AG04450 (cell line): ENCODE measurements at regions not wholly inside any gene's neighbourhood (a gene's known extent, or its start where the extent isn't known, plus 50 kb on each side); places are given as distances from the start of the nearest gene placed in this dataset.

Experiments
- CTCF ChIA-PET: fragments of 300-600, 350-600 bp; formaldehyde crosslinking; extraction: SDS; loops from one replicate; lab custom pipeline; 2022; ENCODE audit warnings: antibody characterized with exemption, inconsistent platforms; lab: Charles Lee
- POLR2A ChIA-PET: fragments of 350-600 bp; formaldehyde crosslinking; extraction: SDS; loops from one replicate; lab custom pipeline; 2021; ENCODE audit warnings: antibody characterized with exemption, inconsistent platforms; lab: Yijun Ruan, JAX
- DNase-seq: peaks from one replicate; pipeline ENCODE4 v3.0.0-alpha.2; 2011; ENCODE audit warnings: low read depth, low spot score
- H3K27ac ChIP-seq: one replicate; pipeline ENCODE4 v1.5.1; 2012; ENCODE audit warnings: low read depth, low read length, control low read depth
- H3K27me3 ChIP-seq: one replicate; pipeline ENCODE4 v1.6.0; 2012; ENCODE audit warnings: low read length; ENCODE audit not compliant: control insufficient read depth, insufficient read depth
- H3K4me3 ChIP-seq: 2 replicates; pipeline ENCODE4 v1.5.1; 2011; ENCODE audit warnings: mild to moderate bottlenecking, low read depth, low read length, control low read depth
- H3K9me3 ChIP-seq: 2 replicates; pipeline ENCODE4 v1.5.1; 2012; ENCODE audit warnings: low read length; ENCODE audit not compliant: control insufficient read depth, insufficient read depth
- CTCF ChIP-seq: IDR thresholded peaks from 2 replicates; pipeline ENCODE4 v1.5.1; 2011; ENCODE audit warnings: low read depth, low read length, control low read depth, inconsistent platforms

DNA sequence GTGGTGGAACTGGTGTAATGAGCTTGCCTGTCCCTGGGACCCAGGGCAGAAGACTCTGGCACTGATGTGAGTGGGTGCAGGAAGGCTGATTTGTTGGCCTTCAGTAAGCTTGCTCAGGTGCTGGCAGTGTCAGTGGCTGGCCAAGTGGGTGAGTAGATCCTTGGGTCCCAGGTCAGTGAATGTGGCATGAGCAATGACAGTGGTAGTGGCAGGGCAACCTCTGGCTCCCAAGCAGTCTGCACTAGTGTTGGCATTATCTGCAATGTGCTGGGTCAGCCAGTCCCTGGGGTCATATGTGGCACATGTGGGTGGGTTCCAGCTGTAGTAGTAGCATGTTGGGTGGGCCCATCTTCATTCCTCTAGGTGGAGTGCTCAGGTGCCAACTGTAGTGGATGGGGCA is 640.9 kb upstream of the GRM3 start:
- DNase-seq = no peak
- ChIA-PET CTCF (interaction anchor here (0.6 kb wide), 1 partner anchor 349 kb away, joined by 3 read pairs; no protein-coding TSS in a partner anchor), POLR2A (no interaction called here)
- H3K27ac ChIP-seq = no peak overlapping the region
- no peaks in the 10 kb centered on the region for H3K27me3 ChIP-seq
- H3K4me3 ChIP-seq = no peak overlapping the region
- TF ChIP-seq CTCF = no peak
- peaks cover 20% of the 10 kb centered on the region for H3K9me3 ChIP-seq

DNA sequence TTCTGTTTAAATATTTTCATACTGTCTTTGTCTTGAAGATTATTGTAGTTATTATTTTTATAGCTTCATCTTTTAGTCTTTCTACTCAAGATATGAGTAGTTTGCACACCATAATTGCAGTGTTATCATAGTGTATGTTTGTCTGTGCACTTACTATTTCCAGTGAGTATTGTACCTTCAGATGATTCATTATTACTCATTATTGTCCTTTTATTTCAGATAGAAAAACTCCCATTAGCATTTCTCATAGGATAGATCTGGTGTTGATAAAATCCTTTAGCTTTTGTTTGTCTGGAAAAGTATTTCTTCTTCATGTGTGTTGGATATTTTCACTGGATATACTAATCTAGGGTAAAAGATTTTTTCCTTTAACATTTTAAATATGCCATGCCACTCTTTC is 646.2 kb upstream of the GRM3 start:
- POLR2A ChIA-PET = no interaction called here
- H3K27me3 ChIP-seq = no peaks in the 10 kb centered on the region
- peaks cover 8% of the 10 kb centered on the region; the same call in 1 of the 2 replicates for H3K9me3 ChIP-seq
- no peak for DNase-seq
- CTCF ChIA-PET = no interaction called here
- no peak for TF ChIP-seq CTCF
- no peak overlapping the region for H3K27ac ChIP-seq
- no peak overlapping the region for H3K4me3 ChIP-seq

- Histone ChIP-seq H3K9me3 (peaks cover 5% of the 10 kb centered on the region; the same call in 1 of the 2 replicates), H3K27ac (no peak overlapping the region), H3K27me3 (no peaks in the 10 kb centered on the region), H3K4me3 (no peak overlapping the region)
- no peak for TF ChIP-seq CTCF
- ChIA-PET CTCF (no interaction called here), POLR2A (no interaction called here)
- no peak for DNase-seq
Observed at GRCh38 chr7:85995101-85995500, 648.6 kb upstream of the GRM3 start.

DNA sequence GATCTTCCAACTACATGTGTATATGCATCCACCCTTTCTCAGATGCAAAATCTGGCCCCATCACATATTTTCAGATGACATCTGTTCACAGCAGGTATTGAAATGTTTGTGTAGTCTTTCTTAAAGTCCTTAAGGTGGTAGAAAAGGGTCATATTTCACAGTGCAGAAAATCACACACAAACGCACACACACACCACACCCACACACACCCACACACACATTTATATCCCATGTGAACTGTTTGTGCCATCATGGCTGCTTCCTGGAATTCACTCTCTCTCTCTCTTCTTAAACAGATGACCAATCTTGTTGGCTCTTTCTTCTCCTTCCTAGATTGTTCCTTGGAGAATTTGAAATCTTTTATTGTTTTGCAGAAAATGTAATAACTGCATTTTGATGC is 663.0 kb upstream of the GRM3 start:
- ChIA-PET CTCF (no interaction called here), POLR2A (no interaction called here)
- Histone ChIP-seq H3K27ac (no peak overlapping the region), H3K9me3 (no peaks in the 10 kb centered on the region; the same call in 1 of the 2 replicates), H3K4me3 (no peak overlapping the region), H3K27me3 (no peaks in the 10 kb centered on the region)
- no peak for TF ChIP-seq CTCF
- no peak for DNase-seq

GRCh38 chr7:85974176-85974575 is 669.5 kb upstream of the GRM3 start:
- CTCF ChIA-PET = no interaction called here
- no peaks in the 10 kb centered on the region for H3K27me3 ChIP-seq

More at GRCh38 chr7:85974176-85974575, 669.5 kb upstream of the GRM3 start:
- no peak overlapping the region for H3K4me3 ChIP-seq
- POLR2A ChIA-PET = no interaction called here
- H3K9me3 ChIP-seq = peaks cover 13% of the 10 kb centered on the region
- H3K27ac ChIP-seq = no peak overlapping the region
- TF ChIP-seq CTCF = no peak
- no peak for DNase-seq
